ENCODE measurements at regions not wholly inside any gene's neighbourhood (a gene's known extent, or its start where the extent isn't known, plus 50 kb on each side); places are given as distances from the start of the nearest gene placed in this dataset.

DNA sequence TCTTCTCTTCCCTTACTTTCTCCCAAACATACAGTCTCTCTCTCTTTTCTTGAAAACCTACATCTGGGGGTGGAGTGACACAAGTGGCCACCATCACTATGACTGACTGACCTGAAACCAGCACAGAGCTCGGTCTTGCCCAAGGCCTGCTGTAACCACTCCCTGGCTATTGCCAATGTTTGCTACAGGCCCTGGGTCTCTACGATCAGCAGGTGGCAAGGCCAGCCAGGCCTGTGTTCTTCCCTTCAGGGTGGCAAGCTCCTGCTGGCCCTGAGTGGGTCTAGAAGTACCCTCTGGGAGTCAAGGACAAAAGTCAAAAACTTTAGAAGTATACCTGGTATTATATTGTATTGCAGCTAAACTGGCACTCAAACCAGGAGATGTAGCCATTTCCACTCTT lies 140.9 kb upstream of the TGFBR2 start:
- TF ChIP-seq POLR2A (IDR thresholded peaks at IDR 0.05; ENCODE audit: low read depth, low read length) = no peak
- TF ChIP-seq, protein P1, sequence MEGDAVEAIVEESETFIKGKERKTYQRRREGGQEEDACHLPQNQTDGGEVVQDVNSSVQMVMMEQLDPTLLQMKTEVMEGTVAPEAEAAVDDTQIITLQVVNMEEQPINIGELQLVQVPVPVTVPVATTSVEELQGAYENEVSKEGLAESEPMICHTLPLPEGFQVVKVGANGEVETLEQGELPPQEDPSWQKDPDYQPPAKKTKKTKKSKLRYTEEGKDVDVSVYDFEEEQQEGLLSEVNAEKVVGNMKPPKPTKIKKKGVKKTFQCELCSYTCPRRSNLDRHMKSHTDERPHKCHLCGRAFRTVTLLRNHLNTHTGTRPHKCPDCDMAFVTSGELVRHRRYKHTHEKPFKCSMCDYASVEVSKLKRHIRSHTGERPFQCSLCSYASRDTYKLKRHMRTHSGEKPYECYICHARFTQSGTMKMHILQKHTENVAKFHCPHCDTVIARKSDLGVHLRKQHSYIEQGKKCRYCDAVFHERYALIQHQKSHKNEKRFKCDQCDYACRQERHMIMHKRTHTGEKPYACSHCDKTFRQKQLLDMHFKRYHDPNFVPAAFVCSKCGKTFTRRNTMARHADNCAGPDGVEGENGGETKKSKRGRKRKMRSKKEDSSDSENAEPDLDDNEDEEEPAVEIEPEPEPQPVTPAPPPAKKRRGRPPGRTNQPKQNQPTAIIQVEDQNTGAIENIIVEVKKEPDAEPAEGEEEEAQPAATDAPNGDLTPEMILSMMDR (conservative IDR thresholded peaks at IDR 0.05; ENCODE audit: low read depth, low read length) = no peak
- no peak for TF ChIP-seq RFX5 (IDR thresholded peaks at IDR 0.05; ENCODE audit: low read depth, low read length)
- TF ChIP-seq BHLHE40 (IDR thresholded peaks at IDR 0.05; ENCODE audit: low read depth, low read length) = no peak
- no peak for TF ChIP-seq SMC3 (IDR thresholded peaks at IDR 0.05; ENCODE audit: low read depth, low read length)
- TF ChIP-seq RAD21 (IDR thresholded peaks at IDR 0.05; ENCODE audit: low read length) = no peak
- no peak for TF ChIP-seq CEBPB (IDR thresholded peaks at IDR 0.05; ENCODE audit: low read depth, low read length)
- no peak for TF ChIP-seq FOS (IDR thresholded peaks at IDR 0.05; ENCODE audit: low read depth, low read length)
- no peak for TF ChIP-seq CHD1 (IDR thresholded peaks at IDR 0.05; ENCODE audit: low read depth, low read length)
- TF ChIP-seq MXI1 (IDR thresholded peaks at IDR 0.05; ENCODE audit: borderline replicate concordance, low read depth, low read length) = no peak
- TF ChIP-seq, protein P2, sequence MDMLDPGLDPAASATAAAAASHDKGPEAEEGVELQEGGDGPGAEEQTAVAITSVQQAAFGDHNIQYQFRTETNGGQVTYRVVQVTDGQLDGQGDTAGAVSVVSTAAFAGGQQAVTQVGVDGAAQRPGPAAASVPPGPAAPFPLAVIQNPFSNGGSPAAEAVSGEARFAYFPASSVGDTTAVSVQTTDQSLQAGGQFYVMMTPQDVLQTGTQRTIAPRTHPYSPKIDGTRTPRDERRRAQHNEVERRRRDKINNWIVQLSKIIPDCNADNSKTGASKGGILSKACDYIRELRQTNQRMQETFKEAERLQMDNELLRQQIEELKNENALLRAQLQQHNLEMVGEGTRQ (IDR thresholded peaks at IDR 0.05; ENCODE audit: low read depth, low read length) = no peak
- TF ChIP-seq MAZ (IDR thresholded peaks at IDR 0.05; ENCODE audit: borderline replicate concordance, low read depth, low read length) = no peak

Data from IMR-90 (cell line).